Glomerular visceral epithelial cell (primary cell): ENCODE measurements at regions not wholly inside any gene's neighbourhood (a gene's known extent, or its start where the extent isn't known, plus 50 kb on each side); places are given as distances from the start of the nearest gene placed in this dataset.

ENCODE experiments used
- DNase-seq: peaks from one replicate; pipeline ENCODE4 v3.0.0-alpha.2; 2016; ENCODE audit errors: extremely low spot score

DNA sequence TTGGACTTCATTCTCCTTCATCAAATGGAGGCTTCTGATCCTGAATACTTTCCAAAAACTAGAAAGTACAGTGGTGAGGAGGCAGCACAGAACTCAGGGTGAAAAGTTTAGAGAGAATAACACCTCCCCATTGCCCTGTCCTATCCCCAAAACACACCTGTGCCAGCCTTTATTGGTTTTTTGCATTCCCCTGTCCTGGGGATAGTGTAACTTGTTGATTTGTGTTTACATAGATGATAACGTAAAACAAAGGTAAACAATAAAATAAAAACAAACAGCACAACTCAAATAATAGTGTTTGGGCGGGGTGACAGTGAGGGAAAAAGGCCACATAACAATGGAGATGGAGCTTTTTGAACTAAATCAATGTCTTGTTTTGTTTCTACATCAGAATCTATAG, 1917.7 kb downstream of the TP53TG3F start:
- no peak for DNase-seq

DNA sequence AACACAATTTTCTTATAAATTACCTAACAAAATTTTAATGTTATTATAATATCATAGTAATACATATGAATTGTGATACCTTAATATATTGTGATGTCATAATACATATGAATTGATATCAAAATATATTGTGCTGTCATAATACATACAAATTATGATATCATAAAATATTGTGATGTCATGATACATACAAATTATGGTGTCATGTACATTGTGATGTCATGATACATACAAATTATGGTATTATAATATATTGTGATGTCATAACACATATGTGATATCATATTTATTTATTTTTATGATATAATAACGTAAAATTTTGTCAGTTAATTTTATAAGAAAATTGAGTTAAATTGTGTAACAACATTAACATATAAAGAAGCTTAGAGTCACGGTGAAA, 1927.2 kb downstream of the TP53TG3F start:
- no peak for DNase-seq

DNA sequence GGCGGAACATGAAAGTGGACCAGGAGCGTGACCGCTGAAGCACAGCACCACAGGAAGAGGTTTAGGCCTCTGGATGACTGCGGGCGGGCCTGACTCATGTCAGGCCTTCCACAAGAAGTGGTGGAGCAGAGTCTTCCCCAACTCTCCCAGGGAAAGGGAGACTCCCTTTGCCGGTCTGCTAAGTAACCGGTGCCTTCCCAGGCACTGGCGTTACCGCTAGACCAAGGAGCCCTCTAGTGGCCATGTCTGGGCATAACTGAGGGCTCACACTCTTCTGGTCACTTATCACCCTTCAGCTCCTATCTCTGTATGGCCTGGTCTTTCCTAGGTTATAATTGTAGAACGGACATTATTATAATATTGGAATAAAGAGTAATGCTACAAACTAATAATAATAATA, 1931.9 kb downstream of the TP53TG3F start:
- no peak for DNase-seq

DNA sequence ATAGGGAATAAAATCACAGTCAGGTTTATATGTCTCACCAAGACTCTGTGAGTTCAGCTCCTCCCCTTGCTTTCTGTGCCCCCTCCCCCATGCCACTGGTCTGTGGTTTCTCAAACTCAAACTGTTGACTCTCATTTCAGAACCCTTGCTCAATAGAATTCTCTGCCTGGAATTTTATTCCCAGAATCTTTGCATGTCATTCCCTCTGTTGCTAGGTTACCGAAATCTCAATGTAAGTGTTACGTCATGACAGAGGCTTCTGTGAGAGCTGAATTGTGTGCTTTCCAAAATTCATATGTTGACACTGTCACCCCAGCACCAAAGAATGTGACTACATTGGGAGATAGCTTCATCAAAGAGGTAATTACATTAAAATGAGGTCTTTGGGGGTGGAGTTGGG, 1938.8 kb downstream of the TP53TG3F start:
- no peak for DNase-seq

DNA sequence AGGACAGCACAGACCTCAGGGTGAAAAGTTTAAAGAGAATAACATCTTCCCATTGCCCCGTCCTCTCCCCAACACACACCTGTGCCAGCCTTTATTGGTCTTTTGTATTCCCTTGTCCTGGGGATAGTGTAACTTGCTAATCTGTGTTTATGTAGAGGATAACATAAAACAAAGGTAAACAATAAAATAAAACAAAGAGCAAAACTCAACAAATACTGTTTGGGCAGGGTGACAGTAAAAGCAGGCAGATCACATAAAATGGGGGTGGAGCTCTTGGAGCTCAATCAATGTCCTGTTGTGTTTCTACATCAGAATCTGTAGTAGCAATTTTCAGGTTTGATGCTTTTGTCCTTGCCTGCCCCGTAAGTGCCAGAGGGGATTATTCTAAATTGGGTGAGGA, 1939.7 kb downstream of the TP53TG3F start:
- no peak for DNase-seq

DNA sequence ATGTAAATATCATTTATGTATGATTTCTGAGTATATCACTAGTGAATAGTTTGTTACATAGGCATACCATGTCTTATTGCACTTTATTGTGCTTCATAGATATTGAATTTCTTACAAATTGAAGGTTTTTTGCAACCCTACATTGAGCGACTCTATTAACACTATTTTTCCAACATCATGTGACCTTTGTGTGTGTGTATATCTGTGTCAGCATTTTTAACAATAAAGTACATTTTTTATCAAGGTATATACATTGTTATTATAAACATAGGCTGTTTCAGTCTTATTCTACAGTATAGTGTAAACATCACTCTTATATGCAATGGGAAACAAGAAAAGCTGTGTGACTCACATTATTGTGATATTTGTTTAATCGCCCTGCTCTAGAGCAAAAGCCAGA, 1944.9 kb downstream of the TP53TG3F start:
- DNase-seq, result no peak

DNA sequence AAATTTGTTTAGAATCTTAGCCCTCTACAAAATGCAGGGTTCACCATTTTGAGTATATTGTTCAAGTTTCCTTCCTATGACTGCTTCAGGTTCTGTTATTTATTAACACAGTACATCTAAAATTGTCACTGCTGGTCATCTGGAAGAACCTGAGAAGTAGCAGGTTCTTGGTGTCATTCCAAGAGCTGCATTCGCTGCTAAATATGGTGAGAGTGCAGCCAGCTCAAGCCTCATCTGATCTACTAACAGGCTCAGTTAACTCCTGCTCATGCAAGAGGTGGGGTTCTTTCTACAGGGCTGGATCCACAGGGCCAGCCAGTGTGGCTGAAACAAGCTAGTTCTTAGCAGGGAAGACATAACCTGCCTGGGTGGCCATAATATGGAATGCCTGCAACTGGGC, 1946.1 kb downstream of the TP53TG3F start:
- DNase-seq, result no peak

DNA sequence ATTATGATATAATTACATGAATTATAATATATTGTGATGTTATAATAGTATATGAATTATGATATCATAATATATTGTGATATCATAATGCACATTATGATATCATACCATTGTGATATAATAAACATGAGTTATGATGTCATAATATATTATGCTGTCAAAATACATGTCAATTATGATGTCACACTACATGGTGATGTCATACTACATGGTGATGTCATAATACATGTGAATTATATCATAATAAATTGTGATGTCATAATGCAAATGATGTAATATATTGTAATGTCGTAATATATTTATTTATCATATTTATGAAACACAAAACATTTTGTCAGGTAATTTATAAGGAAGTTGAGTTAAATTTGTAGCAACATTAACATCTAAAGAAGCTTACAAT, 1950.1 kb downstream of the TP53TG3F start:
- no peak for DNase-seq

DNA sequence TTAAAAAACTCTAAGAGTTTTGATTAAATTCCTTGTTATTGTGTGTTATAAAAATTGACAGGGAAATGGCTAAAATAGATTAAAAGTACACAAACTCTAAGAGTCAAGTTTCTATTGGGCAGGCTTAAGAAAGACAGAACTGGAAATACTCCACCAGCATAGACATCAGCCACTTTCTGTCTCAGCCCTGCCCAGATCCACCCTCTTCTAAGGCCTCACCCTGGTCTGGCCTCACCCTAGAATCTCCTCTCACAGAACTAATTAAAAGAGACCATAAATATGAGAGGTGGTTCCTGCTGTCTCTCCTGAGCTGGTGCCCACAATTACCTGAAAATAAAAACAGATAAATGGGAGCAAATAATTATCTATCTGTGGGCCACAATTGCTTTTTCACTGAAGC, 1951.0 kb downstream of the TP53TG3F start:
- no peak for DNase-seq

DNA sequence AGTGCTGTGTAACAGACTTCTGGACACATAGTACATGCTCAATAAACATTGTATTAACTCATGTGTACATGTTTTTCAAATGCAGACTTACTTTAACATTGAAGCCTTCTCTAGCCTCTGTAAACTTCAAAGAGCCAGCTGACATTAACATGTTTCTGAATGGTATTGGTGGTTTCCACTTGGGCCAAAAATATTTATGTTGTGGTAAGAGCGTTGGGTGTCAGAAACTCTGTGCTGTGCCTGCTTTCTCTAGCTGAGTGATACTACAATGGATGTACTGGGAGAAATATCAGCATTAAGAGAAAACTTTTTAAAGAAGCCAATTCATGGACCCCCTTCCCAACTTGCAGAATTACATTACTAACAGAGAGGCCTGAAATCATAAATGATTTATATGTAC, 1951.7 kb downstream of the TP53TG3F start:
- no peak for DNase-seq

DNA sequence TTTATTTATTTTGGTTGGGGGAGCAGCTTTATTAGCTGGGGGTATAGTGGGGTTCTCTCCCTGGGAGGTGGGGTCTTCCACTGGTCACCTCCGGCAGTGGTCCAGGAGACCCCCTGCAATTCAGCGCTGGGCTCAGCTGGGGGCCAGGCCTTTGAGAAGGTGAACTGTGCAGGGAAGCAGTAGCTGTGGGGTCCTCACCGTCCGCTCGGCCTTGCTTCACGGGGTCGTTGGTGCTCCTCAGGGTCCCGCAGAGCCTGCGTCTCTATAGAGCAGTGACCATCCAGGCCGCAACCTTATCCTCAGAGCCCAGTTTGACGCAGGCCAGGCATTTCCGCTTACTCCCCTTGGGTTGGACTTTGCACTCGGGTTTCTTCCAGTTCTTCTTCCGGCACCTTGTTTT, 1954.7 kb downstream of the TP53TG3F start:
- no peak for DNase-seq

DNA sequence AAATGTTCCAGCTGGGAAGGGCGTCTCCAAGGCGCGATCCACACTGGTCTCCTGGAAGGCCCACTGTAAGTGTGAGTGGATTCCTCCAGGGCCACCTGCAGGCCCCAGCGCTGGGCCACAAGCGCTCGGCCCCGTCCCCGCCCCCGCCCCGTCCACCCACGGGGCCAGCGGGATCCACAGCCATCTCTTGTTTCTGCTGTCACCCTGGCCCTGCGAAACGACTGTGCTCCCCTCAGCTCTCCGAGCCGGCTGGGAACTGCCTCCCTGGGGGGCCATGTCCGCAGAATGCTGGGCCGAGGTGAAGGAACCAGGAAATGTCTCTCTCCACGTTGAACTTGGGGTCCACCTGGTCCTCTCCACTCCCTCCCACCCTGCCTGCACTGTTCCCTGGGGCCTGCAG, 1955.2 kb downstream of the TP53TG3F start:
- no peak for DNase-seq

DNA sequence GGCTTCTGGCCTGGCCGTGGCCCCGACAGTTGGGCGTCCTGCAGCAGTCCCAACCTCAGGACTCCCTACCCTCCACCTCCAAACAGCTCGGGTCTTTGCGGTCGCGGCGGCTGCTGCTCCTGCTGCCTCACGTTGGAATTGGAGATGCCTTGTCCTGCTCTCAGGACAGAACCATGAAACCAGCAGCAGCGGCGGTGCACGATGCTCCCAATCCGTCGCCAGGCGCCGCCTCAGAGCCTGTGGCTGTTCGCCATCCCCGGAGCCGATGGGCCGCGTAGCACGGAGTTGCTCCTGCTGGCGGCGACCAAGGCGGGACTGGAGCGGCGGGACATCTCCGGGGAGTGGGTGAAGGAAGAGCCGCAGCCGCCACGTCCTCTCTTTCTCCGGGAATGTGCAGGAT, 1965.9 kb downstream of the TP53TG3F start:
- no peak for DNase-seq

DNA sequence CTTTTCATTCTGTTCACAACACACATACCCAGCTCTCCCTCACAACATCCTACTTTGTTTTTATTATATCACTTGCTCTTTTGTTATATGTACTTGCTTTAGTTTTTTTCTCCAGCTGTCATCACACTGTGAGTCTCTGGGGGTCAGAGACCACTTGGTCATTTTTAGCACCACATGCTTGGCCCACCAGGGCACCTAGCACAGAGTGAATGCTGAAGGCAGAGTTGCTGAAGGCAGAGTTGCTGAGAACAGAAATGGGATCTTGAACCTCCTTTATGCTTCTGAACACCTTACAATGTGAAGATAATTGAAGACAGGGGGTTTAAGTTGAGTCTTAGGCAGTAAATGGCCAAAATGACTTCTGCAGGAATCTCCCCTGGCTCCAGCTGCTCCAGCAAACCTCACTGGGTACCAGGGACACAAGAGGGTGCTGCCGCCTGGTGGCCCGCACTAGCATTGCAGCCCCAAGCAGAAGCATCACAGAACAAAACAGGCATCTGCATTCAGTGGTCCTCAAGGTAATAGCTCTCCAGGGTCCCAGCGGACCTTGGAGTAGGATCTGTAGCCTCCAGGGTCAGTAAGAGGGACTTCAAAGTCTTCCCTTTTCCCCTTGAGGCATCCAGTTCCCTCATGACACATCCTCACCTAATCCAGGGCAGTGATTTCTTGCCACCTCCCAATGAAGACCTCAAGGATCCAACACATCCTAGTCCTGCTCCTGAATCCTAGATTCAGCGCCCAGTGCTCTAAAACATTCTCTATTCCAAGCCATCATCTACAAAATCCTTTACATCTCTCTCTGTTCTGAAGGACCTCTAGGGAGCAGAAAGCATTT, 1972.6 kb downstream of the TP53TG3F start:
- no peak for DNase-seq

DNA sequence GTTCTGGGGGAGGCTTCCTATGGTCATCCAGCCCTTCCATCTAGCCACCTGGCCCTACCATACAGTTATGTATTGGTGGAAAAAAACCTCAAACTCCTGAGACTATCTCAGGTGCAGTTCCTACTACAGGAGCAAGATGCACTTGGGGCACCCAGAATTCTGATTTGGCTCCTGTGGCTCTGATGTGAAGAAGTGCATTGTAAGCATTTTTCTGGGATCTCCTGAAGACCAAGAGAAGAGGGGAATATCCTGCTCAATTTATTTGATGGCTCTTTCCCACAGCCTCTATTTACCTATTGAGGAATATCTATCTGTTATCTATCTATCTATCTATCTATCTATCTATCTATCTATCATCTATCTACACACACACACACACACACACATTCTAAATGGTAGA, 1981.5 kb downstream of the TP53TG3F start:
- DNase-seq, result no peak

DNA sequence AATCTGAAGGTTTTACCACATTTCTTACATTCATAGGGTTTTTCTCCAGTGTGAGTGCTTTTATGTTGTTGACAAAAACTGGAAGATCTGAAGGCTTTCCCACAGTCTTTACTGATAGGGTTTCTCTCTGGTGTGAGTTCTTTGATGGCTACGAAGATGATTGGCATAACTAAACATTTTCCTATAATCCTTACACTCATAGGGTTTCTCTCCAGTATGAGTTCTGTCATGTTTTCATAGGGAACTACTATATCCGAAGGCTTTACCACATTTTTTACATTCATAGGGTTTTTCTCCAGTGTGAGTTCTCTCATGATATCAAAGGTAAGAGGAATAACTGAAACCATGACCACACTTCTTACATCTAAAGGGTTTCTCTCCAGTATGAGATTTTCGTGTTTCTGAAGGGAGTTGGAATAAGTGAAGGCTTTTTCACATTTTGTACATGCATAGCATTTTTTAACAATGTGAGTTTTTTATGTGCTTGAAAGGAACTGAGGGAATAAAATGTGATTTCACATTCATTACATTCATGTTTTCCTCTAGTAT, 1987.7 kb downstream of the TP53TG3F start:
- no peak for DNase-seq

DNA sequence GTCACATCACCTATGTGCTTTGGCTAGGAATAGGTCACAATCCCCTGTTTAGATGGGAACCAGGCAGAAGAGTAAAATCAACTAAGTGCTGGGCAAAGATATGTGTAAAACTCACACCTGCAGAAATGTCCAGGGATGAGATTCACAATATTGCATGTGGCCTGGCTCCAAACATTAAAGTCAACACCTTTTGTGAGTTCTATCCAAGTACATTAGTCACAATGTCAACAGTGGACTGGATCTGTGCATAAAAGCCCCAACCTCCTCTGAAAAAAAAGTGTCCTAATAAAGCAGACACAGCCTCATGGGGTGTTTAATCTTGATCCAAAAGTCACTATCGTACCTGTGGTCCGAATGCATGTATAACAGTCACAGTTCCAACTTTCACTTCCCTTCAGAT, 1990.3 kb downstream of the TP53TG3F start:
- no peak for DNase-seq

DNA sequence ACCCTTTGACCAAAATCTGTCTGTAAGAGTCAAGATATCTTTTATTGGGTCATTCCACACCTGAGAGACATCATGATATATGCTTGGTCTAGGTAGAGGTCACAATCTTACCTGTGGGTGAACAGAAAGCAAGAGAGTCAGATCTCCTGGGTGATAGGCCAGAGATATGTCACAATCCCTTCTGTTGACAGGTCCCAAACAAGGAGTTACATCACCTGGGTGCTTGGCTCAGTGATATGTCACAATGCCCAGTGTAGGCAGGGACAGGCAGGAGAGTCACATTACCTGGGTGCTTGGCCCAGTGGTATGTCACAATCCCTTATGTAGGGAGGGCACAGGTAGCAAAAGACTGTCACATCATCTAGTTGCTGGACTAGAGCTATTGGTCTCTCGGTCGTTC, 1991.2 kb downstream of the TP53TG3F start:
- no peak for DNase-seq

DNA sequence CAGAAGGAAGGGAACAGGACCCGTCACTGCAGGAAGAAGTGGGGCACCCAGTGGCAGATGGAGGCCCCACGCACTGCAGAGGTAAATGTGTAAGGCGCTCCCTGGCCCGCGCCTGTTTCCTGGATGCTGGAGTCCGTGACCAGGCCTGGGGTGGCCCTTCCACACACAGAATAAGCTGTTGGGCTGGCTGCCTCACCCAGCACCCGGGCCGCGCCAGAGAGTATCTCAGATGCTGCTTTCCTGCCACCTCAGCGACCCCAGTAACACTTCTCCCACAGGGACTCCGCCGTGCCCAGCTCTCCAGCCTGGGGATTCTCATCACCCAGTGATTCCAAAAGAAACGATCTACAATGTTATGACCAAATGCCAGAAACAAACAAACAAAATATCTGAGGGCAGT, 1993.1 kb downstream of the TP53TG3F start:
- DNase-seq, result no peak

DNA sequence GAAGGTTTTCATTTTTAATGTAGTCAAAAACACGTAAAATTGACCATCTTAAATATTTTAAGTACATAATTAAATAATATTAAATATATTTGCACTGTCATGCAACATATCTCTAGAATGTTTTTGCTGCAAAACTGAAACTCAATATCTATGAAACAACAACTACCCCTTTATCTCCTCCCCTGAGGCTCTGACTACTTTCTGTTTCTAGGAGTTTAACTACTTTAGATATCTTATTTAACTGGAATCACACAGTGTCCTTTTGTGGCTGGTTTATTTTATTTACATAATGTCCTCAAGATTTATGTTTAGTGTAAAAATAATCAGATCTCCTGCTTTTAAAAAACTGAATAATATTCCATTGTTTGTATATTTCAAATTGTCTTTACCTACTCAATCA, 2003.9 kb downstream of the TP53TG3F start:
- no peak for DNase-seq

DNA sequence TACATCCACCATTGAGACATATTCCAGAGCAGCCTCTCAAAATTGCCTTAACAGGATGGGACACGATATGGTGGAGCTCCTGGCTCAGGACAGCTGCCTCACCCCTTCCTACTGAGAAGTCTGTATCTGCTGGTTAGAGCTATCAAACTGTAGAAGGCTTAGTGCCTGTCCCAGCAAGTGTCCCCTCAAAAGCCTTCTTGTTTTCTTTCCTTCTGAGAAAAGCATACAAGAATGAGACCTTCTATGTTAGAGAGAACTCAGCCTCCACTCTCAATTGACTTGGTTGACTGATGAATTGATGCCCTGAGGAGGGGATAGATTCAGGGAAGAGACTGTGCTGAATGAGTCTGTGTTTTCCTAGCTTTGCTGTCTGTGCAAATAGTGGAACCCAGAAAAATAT, 2020.9 kb downstream of the TP53TG3F start:
- no peak for DNase-seq

DNA sequence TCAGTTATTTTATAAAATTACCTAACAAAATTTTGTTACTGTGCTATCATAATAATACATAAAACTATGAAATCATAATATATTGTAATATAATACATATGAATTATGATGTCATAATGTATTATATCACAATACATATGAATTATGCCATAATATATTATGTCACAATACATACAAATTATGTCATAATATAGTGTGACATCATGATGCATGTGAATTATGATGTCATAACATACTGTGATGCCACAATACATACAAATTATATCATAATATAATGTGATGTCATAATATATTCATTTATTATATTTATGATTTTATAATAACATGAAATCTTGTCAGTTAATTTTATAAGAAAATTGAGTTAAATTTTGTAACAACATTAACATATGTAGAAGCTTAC, 2021.6 kb downstream of the TP53TG3F start:
- DNase-seq, result no peak

DNA sequence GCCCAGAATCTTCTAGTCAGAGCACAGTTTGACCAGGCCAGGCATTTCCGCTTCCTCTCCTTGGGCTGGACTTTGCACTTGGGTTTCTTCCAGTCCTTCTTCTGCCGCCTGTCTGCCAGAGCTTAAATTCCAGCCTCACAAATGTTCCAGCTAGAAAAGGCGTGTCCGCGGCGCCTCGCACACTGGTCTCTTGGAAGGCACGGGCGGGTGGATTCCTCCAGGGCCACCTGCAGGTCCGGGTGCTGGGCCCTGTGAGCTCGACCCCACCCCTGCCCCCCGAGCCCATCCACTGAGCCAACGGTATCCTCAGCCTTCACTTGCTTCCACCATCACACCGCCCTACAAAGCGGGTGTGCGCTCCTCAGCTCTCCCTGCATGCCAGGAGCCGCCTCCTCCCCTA, 2026.5 kb downstream of the TP53TG3F start:
- no peak for DNase-seq

DNA sequence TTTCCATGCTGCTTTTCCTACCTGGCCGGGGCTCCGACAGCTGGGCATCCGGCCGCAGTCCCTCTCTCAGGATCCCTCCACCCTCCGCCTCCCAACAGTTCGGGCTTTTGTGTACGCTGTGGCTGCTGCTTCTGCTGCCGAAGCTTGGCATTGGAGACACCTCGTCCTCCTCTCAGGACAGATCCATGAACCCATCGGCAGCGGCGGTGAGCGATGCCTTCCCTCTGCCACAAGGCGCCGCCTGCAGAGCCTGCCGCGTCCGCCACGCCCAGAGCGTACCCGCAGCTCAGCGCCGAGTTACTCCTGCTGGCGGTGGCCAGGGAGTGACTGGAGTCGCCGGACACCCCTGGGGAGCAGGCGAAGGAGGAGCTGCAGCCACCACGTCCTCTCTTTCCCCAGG, 2032.8 kb downstream of the TP53TG3F start:
- no peak for DNase-seq
